K562 (cell line): ENCODE measurements at regions not wholly inside any gene's neighbourhood (a gene's known extent, or its start where the extent isn't known, plus 50 kb on each side); places are given as distances from the start of the nearest gene placed in this dataset.

Experiments
- GTF2E2 ChIP-seq: fragments of 200-800 bp; sonication (Bioruptor generic); IDR thresholded peaks from 2 replicates; pipeline ENCODE4 v1.6.1; 2016; ENCODE audit warnings: missing genetic modification characterization, missing compliant biosample characterization
- MXI1 ChIP-seq: IDR thresholded peaks from 2 replicates; pipeline ENCODE4 v1.6.1; 2011; ENCODE audit warnings: low read depth, mild to moderate bottlenecking, improper control_type of control experiment, low read length
- YY1 ChIP-seq, 3 experiments: IDR thresholded peaks; 2 replicates each; pipeline ENCODE4 v1.6.1; 2011; ENCODE audit warnings: low read length in 2 of 3, mild to moderate bottlenecking in 2 of 3, moderate library complexity in 2 of 3, borderline replicate concordance in 1 of 3, control low read depth in 1 of 3, low read depth in 1 of 3; ENCODE audit not compliant: insufficient read depth in 3 of 3, insufficient replicate concordance in 2 of 3, control insufficient read depth in 1 of 3, insufficient read length in 1 of 3; ENCODE audit errors: extremely low read depth in 1 of 3
- ZBTB7A ChIP-seq: IDR thresholded peaks from 2 replicates; pipeline ENCODE4 v1.6.1; 2011; ENCODE audit warnings: low read depth, mild to moderate bottlenecking, low read length, moderate library complexity, borderline replicate concordance; ENCODE audit not compliant: control insufficient read depth
- TF ChIP-seq, protein P1 (sequence below), 3 experiments: IDR thresholded peaks in 2 of 3; conservative IDR thresholded peaks in 1 of 3; 2 replicates each; pipeline ENCODE4 v1.5.1; 2011 to 2012; ENCODE audit warnings: low read length in 3 of 3, mild to moderate bottlenecking in 3 of 3, control low read depth in 2 of 3, improper control_type of control experiment in 1 of 3, inconsistent platforms in 1 of 3, low read depth in 1 of 3, mixed read lengths in 1 of 3, moderate library complexity in 1 of 3; ENCODE audit not compliant: insufficient read depth in 2 of 3
- TF ChIP-seq, protein P2 (sequence below): sonication (generic); formaldehyde crosslinking; IDR thresholded peaks from 2 replicates; pipeline ENCODE4 v1.8.1; 2023; ENCODE audit warnings: mild to moderate bottlenecking, missing genetic modification reagents

DNA sequence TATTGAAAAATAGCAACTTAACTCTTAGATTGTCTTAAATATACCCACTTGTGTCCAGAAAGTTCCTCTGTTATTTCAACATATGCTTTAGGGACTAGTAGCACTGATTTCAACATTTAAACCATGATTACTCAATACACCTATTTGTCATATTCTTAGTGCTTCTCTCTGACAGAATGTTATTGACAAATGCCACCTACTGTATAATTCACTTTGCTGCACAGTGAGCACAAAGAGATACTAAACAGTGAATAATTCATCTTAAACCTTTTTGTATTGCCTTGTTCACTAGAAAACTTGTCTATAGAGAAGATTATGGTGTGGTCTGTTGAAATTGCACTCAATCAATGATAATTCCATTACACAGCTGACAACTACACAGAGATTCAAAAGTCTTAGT, 692.6 kb downstream of the PCDH17 start:
- TF ChIP-seq, protein P1, sequence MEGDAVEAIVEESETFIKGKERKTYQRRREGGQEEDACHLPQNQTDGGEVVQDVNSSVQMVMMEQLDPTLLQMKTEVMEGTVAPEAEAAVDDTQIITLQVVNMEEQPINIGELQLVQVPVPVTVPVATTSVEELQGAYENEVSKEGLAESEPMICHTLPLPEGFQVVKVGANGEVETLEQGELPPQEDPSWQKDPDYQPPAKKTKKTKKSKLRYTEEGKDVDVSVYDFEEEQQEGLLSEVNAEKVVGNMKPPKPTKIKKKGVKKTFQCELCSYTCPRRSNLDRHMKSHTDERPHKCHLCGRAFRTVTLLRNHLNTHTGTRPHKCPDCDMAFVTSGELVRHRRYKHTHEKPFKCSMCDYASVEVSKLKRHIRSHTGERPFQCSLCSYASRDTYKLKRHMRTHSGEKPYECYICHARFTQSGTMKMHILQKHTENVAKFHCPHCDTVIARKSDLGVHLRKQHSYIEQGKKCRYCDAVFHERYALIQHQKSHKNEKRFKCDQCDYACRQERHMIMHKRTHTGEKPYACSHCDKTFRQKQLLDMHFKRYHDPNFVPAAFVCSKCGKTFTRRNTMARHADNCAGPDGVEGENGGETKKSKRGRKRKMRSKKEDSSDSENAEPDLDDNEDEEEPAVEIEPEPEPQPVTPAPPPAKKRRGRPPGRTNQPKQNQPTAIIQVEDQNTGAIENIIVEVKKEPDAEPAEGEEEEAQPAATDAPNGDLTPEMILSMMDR (IDR thresholded peaks at IDR 0.05 in 2 of 3, conservative IDR thresholded peaks at IDR 0.05 in 1 of 3; ENCODE audit: insufficient read depth in 2 of 3, low read depth in 1 of 3, low read length in 3 of 3), result no peak
- TF ChIP-seq, protein P2, sequence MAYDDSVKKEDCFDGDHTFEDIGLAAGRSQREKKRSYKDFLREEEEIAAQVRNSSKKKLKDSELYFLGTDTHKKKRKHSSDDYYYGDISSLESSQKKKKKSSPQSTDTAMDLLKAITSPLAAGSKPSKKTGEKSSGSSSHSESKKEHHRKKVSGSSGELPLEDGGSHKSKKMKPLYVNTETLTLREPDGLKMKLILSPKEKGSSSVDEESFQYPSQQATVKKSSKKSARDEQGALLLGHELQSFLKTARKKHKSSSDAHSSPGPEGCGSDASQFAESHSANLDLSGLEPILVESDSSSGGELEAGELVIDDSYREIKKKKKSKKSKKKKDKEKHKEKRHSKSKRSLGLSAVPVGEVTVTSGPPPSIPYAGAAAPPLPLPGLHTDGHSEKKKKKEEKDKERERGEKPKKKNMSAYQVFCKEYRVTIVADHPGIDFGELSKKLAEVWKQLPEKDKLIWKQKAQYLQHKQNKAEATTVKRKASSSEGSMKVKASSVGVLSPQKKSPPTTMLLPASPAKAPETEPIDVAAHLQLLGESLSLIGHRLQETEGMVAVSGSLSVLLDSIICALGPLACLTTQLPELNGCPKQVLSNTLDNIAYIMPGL (CRISPR knock-in tag), result no peak
- TF ChIP-seq GTF2E2 (tag) (no peak), ZBTB7A (no peak), MXI1 (no peak), YY1 (IDR thresholded peaks at IDR 0.05; ENCODE audit: borderline replicate concordance in 1 of 3, control insufficient read depth in 1 of 3, extremely low read depth in 1 of 3, insufficient read depth in 3 of 3, insufficient read length in 1 of 3, insufficient replicate concordance in 2 of 3, low read depth in 1 of 3, low read length in 2 of 3) (no peak)
